Peyer's patch (tissue), 4 donors: ENCODE measurements at regions not wholly inside any gene's neighbourhood (a gene's known extent, or its start where the extent isn't known, plus 50 kb on each side); places are given as distances from the start of the nearest gene placed in this dataset.

Experiments
- DNase-seq, 3 donors: peaks; one replicate each; pipeline ENCODE4 v3.0.0-alpha.2; 2017 to 2019
- H3K27ac ChIP-seq, 4 donors: fragments of 200-600 bp; sonication (generic); one replicate each; pipeline ENCODE4 v1.5.1; 2016 to 2019
- H3K27me3 ChIP-seq, 2 donors: fragments of 200-600 bp; sonication (generic); one replicate each; pipeline ENCODE4 v1.5.1; 2019
- H3K36me3 ChIP-seq, 3 donors: fragments of 200-600 bp; sonication (generic); one replicate each; pipeline ENCODE4 v1.5.1; 2016 to 2019
- H3K4me1 ChIP-seq, 4 donors: fragments of 200-600 bp; sonication (generic); one replicate each; pipeline ENCODE4 v1.5.1; 2016 to 2019
- H3K4me3 ChIP-seq, 4 donors: fragments of 200-600 bp; sonication (generic); 1 replicate in 3 of 4; 2 replicates in 1 of 4; pipeline ENCODE4 v1.5.1; 2016 to 2019; ENCODE audit warnings: mild to moderate bottlenecking in 1 of 4
- H3K9me3 ChIP-seq, 4 donors: fragments of 200-600 bp; sonication (generic); one replicate each; pipeline ENCODE4 v1.5.1; 2016 to 2019; ENCODE audit warnings: mild to moderate bottlenecking in 1 of 4
- POLR2A ChIP-seq, 2 donors: fragments of 450-650 bp; IDR thresholded peaks; one replicate each; pipeline ENCODE4 v1.5.1; 2017; ENCODE audit warnings: antibody characterized with exemption in 2 of 2, mild to moderate bottlenecking in 2 of 2, moderate library complexity in 2 of 2
- TF ChIP-seq, protein P1 (sequence below), 6 experiments: fragments of 450-650 bp in 4 of 6; fragments of 200-600 bp in 2 of 6; sonication (generic) in 1 of 6; IDR thresholded peaks; one replicate each; pipeline ENCODE4 v1.5.1; 2017 to 2019; ENCODE audit warnings: antibody characterized with exemption in 6 of 6, mild to moderate bottlenecking in 3 of 6, moderate library complexity in 1 of 6

DNA sequence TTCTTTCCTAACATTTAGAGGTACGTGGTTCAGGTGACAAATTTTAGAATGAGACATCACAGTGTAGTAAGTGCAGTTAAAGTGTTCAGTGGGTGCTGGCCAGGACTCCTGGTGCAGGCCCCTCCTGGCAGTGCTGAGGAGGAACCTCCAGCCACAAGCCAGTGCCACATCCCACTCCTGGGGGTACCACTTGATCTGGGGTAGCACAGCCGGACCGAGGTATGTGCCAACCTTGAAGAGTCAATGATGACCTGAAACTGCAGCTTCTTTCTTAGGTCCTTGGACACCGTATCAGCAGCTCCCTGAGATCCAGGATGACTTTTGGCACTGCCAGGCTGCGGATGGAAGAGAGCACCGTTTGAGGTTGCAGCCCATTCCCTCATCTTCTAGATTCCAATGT lies 310.4 kb upstream of the IRX4 start:
- H3K27me3 ChIP-seq, result no peaks in the 10 kb centered on the region
- H3K4me1 ChIP-seq, result no peaks in the 10 kb centered on the region
- no peaks in the 10 kb centered on the region for H3K36me3 ChIP-seq
- peak in 1 of 3 donors; percentile 14 for DNase-seq
- no peak for TF ChIP-seq POLR2A (IDR thresholded peaks at IDR 0.05)
- TF ChIP-seq, protein P1, sequence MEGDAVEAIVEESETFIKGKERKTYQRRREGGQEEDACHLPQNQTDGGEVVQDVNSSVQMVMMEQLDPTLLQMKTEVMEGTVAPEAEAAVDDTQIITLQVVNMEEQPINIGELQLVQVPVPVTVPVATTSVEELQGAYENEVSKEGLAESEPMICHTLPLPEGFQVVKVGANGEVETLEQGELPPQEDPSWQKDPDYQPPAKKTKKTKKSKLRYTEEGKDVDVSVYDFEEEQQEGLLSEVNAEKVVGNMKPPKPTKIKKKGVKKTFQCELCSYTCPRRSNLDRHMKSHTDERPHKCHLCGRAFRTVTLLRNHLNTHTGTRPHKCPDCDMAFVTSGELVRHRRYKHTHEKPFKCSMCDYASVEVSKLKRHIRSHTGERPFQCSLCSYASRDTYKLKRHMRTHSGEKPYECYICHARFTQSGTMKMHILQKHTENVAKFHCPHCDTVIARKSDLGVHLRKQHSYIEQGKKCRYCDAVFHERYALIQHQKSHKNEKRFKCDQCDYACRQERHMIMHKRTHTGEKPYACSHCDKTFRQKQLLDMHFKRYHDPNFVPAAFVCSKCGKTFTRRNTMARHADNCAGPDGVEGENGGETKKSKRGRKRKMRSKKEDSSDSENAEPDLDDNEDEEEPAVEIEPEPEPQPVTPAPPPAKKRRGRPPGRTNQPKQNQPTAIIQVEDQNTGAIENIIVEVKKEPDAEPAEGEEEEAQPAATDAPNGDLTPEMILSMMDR (IDR thresholded peaks at IDR 0.05), result no peak
- no peaks in the 10 kb centered on the region for H3K9me3 ChIP-seq
- H3K27ac ChIP-seq, result no peak overlapping the region
- no peak overlapping the region for H3K4me3 ChIP-seq

DNA sequence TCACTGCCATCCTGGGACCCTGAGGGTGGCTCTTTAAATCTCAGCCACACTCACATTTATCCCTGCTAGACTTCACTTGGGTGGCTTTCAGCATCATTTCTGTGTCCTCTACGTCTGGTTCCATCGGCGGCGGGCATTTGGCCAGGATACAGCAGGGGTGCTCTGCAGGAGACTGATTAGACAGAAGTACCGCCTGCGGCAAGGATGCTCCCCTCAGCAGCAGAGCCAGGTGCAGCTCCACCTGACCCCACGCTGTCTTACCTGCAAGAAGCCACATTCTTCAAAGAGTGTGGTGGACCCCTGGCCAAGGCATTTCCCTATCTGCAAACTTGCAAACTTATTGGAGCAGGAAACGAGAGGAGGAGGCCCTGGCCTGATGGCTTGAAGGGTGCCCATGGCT lies 309.8 kb upstream of the IRX4 start:
- no peak for TF ChIP-seq POLR2A (IDR thresholded peaks at IDR 0.05)
- TF ChIP-seq, protein P1 (IDR thresholded peaks at IDR 0.05), result no peak
- Histone ChIP-seq H3K27me3 (no peaks in the 10 kb centered on the region), H3K27ac (no peak overlapping the region), H3K36me3 (no peaks in the 10 kb centered on the region), H3K4me3 (no peak overlapping the region), H3K9me3 (no peaks in the 10 kb centered on the region), H3K4me1 (no peaks in the 10 kb centered on the region)
- peak in 1 of 3 donors; percentile 36 for DNase-seq

DNA sequence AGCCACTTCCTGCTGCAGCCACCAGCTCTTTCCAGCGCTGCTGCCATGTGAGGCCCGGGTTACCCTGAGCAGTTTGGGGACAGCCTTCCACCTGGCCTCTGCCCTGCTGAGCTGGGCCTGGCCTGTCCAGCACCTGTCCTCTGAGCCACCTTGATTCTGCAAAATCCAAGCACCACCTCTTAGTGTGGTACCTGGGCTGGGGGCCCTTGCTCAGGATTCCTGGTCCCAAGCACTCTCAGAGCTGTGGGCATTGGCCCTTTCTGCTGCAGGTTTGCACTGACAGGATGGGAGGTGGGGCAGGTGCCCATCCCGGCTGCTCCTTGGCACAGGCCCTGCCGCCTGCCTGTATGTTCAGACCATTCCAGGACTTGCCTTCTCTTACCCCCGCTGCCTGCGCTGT lies 309.2 kb upstream of the IRX4 start:
- Histone ChIP-seq H3K9me3 (no peaks in the 10 kb centered on the region), H3K4me1 (no peaks in the 10 kb centered on the region), H3K27me3 (no peaks in the 10 kb centered on the region), H3K36me3 (no peaks in the 10 kb centered on the region), H3K27ac (no peak overlapping the region), H3K4me3 (no peak overlapping the region)
- DNase-seq, result peak in 1 of 3 donors; percentile 17
- TF ChIP-seq, protein P1 (IDR thresholded peaks at IDR 0.05), result no peak
- no peak for TF ChIP-seq POLR2A (IDR thresholded peaks at IDR 0.05)

DNA sequence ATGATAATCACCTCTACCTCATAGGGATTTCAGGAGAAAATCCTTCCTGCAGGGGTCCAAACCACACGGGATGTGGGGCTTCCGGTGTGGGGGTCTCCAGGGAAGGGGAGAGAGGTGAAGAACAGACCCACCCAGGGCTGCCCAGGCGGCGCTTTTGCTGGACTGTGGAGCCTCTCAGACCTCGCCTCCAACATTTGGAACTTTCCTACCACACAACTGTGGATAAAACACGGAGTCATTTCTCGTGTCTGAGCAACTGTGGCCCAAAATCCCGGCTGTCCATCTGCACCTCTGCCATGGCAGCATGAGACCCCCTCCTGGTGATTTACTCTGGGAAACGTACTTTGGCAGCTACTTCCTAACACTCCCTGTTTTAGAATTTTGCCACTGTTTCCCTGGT lies 307.8 kb upstream of the IRX4 start:
- Histone ChIP-seq H3K9me3 (no peaks in the 10 kb centered on the region), H3K36me3 (no peaks in the 10 kb centered on the region), H3K4me3 (no peak overlapping the region), H3K4me1 (no peaks in the 10 kb centered on the region), H3K27ac (no peak overlapping the region), H3K27me3 (no peaks in the 10 kb centered on the region)
- TF ChIP-seq, protein P1 (IDR thresholded peaks at IDR 0.05), result no peak
- no peak for TF ChIP-seq POLR2A (IDR thresholded peaks at IDR 0.05)
- peak in 2 of 3 donors; percentile 8 to 34 for DNase-seq

DNA sequence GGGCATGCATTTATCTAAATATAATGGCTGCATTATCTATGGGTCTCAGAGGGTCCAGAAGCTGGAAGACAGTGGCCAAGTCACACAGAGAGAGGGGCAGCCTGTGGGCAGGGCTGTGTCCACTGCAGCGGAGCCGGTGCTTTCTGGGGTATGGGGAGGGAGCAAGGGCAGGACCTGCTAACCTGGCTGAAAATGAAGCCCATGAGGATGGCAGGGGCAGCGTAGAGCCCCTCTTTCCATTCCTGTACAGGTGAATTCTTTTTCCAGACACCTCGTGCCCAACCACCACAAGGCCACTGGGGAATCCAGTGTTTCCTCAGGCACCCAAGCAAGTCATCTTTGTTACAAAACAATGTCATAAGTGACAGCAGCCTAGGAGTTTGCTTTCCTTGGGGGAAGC lies 305.9 kb upstream of the IRX4 start:
- Histone ChIP-seq H3K27ac (no peak overlapping the region), H3K4me3 (no peak overlapping the region), H3K9me3 (no peaks in the 10 kb centered on the region), H3K4me1 (no peaks in the 10 kb centered on the region), H3K27me3 (no peaks in the 10 kb centered on the region), H3K36me3 (no peaks in the 10 kb centered on the region)
- no peak for TF ChIP-seq POLR2A (IDR thresholded peaks at IDR 0.05)
- TF ChIP-seq, protein P1 (IDR thresholded peaks at IDR 0.05), result no peak
- no peak for DNase-seq

DNA sequence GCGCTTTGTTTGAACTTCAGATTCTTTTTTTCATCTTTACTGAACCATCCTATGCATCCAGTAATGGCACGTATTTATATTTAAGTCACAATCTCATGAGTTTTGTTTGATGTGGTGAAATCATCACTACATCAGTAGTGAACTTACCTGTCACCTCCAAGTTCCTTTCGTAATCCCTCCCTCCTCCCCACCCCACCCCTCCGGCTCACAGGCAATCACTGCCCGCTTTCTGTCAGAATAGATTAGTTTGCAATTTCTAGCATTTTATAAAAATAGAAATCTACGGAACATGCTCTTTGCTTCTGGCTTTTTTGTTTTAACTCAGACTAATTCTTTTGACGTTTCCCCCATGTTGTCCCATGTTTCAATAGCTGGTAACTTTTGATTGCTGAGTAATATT lies 305.4 kb upstream of the IRX4 start:
- Histone ChIP-seq H3K36me3 (no peaks in the 10 kb centered on the region), H3K9me3 (no peaks in the 10 kb centered on the region), H3K27ac (no peak overlapping the region), H3K27me3 (no peaks in the 10 kb centered on the region), H3K4me1 (no peaks in the 10 kb centered on the region), H3K4me3 (no peak overlapping the region)
- TF ChIP-seq, protein P1 (IDR thresholded peaks at IDR 0.05), result no peak
- no peak for TF ChIP-seq POLR2A (IDR thresholded peaks at IDR 0.05)
- DNase-seq, result no peak
